Adrenal gland (tissue), 5 donors: ENCODE measurements at regions not wholly inside any gene's neighbourhood (a gene's known extent, or its start where the extent isn't known, plus 50 kb on each side); places are given as distances from the start of the nearest gene placed in this dataset.

ENCODE experiments used
- CTCF ChIP-seq, 6 experiments: fragments of 450-650 bp in 4 of 6; fragments of 200-600 bp in 2 of 6; sonication (generic) in 1 of 6; IDR thresholded peaks; 1 replicate in 5 of 6; 2 replicates in 1 of 6; pipeline versions ENCODE4 v1.5.1 to v1.8.0; 2016 to 2021; ENCODE audit warnings: antibody characterized with exemption in 6 of 6, mild to moderate bottlenecking in 2 of 6, moderate library complexity in 1 of 6
- POLR2A ChIP-seq, 2 donors: fragments of 450-650 bp; IDR thresholded peaks; one replicate each; pipeline ENCODE4 v1.6.1; 2017; ENCODE audit warnings: antibody characterized with exemption in 2 of 2, mild to moderate bottlenecking in 2 of 2, moderate library complexity in 1 of 2
- donor health status: DM: no; HTN: no; CAD: no.

GRCh38 chr5:87570366-87570765 is 157.6 kb upstream of the CCNH start:
- no peak for TF ChIP-seq POLR2A (IDR thresholded peaks at IDR 0.05)
- no peak for TF ChIP-seq CTCF (IDR thresholded peaks at IDR 0.05)
